DOHH2 (cell line): ENCODE measurements at regions not wholly inside any gene's neighbourhood (a gene's known extent, or its start where the extent isn't known, plus 50 kb on each side); places are given as distances from the start of the nearest gene placed in this dataset.

Experiments
- H3F3A ChIP-seq: fragments of 200-600 bp; sonication (generic), shearing (Covaris generic); 2 replicates; pipeline ENCODE4 v1.6.0; 2016; ENCODE audit warnings: antibody characterized with exemption, mild to moderate bottlenecking; ENCODE audit not compliant: control insufficient read depth, insufficient read depth
- H3K27ac ChIP-seq: fragments of 200-600 bp; sonication (generic); 2 replicates; pipeline ENCODE4 v1.5.1; 2014; ENCODE audit warnings: low read depth, mild to moderate bottlenecking, low read length, moderate library complexity
- H3K27me3 ChIP-seq: fragments of 200-600 bp; sonication (generic); 2 replicates; pipeline ENCODE4 v1.6.1; 2014; ENCODE audit warnings: mild to moderate bottlenecking, low read length, mixed read lengths; ENCODE audit not compliant: control insufficient read depth
- H3K36me3 ChIP-seq: fragments of 200-600 bp; sonication (generic); 2 replicates; pipeline ENCODE4 v1.6.1; 2014; ENCODE audit warnings: mild to moderate bottlenecking, low read length, moderate library complexity, mixed read lengths; ENCODE audit not compliant: control insufficient read depth
- H3K4me1 ChIP-seq: fragments of 200-600 bp; sonication (generic); 2 replicates; pipeline ENCODE4 v1.6.1; 2014; ENCODE audit warnings: mild to moderate bottlenecking, low read length, mixed read lengths; ENCODE audit not compliant: control insufficient read depth
- H3K4me2 ChIP-seq: fragments of 200-600 bp; sonication (generic); 2 replicates; pipeline ENCODE4 v1.6.0; 2014; ENCODE audit warnings: mild to moderate bottlenecking, low read length, moderate library complexity
- H3K4me3 ChIP-seq: fragments of 200-600 bp; sonication (generic); 2 replicates; pipeline ENCODE4 v1.5.1; 2014; ENCODE audit warnings: mild to moderate bottlenecking, low read length, mixed read lengths
- H3K79me2 ChIP-seq: fragments of 200-600 bp; sonication (generic); 2 replicates; pipeline ENCODE4 v1.6.1; 2014; ENCODE audit warnings: mild to moderate bottlenecking, low read length, mixed read lengths; ENCODE audit not compliant: control insufficient read depth
- H3K9me2 ChIP-seq: fragments of 200-600 bp; sonication (generic); replicated peaks from 2 replicates; pipeline ENCODE4 v1.6.1; 2014; ENCODE audit warnings: mild to moderate bottlenecking, low read length, mixed read lengths; ENCODE audit not compliant: control insufficient read depth
- H3K9me3 ChIP-seq: fragments of 200-600 bp; sonication (generic); 2 replicates; pipeline ENCODE4 v1.6.1; 2014; ENCODE audit warnings: antibody characterized with exemption, low read length, mixed read lengths; ENCODE audit not compliant: control insufficient read depth, insufficient read depth
- H4K20me1 ChIP-seq: fragments of 200-600 bp; sonication (generic); 2 replicates; pipeline ENCODE4 v1.6.0; 2014; ENCODE audit warnings: low read depth, mild to moderate bottlenecking, antibody characterized with exemption, low read length, moderate library complexity; ENCODE audit not compliant: control insufficient read depth, insufficient read depth
- EZH2phosphoT487 ChIP-seq: fragments of 200-600 bp; sonication (generic); IDR thresholded peaks from 2 replicates; pipeline ENCODE4 v1.6.1; 2017; ENCODE audit warnings: borderline replicate concordance, mild to moderate bottlenecking, antibody characterized with exemption, low read length, moderate library complexity, mixed read lengths
- TF ChIP-seq, protein P1 (sequence below): fragments of 200-600 bp; sonication (generic); IDR thresholded peaks from one replicate; pipeline ENCODE4 v1.5.1; 2014; ENCODE audit warnings: antibody characterized with exemption, mild to moderate bottlenecking, low read depth, low read length; ENCODE audit not compliant: poor library complexity, severe bottlenecking

DNA sequence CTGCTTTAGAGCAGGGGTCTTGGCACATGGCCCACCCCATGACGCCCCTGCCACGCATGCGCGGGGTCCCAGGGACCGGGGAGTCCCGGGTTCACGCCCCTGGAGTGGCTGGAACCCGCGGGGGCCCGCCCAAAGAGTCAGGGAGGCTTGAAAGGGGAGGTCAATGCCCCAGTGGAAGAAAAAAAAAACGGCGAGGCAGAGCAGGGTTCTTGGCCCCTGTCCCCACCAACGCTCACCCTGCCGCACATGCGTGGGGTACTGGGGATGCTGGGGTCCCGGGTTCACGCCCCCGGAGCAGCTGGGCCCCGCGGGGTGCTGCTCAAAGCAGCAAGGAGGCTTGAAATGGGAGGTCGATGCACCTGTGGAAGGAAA is 319.1 kb downstream of the ALG10 start:
- no peak overlapping the region for H3K4me3 ChIP-seq

DNA sequence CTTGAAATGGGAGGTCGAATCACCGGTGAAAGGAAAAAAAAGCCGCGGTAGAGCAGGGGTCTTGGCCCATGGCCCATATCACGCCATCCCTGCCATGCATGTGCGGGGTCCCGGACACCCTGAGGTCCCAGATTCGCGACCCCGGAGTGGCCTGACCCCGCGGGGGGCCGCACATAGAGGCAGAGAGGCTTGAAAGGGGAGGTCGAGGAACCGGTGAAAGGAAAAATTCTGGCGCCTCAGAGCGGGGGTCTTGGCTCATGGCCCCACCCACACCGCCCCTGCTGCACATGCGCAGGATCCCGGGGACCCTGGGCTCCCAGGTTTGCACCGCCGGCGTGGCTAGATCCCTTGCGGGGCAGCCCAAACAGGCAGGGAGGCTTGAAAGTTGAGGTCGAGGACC is 319.8 kb downstream of the ALG10 start:
- no peak overlapping the region for H3K4me3 ChIP-seq
- H3K4me1 ChIP-seq = no peaks in the 10 kb centered on the region
- peaks cover 25% of the 10 kb centered on the region; the same call in 1 of the 2 replicates for H3K9me3 ChIP-seq
- no peaks in the 10 kb centered on the region for H3K9me2 ChIP-seq
- H4K20me1 ChIP-seq = no peaks in the 10 kb centered on the region
- no peak for TF ChIP-seq EZH2phosphoT487
- TF ChIP-seq, protein P1, sequence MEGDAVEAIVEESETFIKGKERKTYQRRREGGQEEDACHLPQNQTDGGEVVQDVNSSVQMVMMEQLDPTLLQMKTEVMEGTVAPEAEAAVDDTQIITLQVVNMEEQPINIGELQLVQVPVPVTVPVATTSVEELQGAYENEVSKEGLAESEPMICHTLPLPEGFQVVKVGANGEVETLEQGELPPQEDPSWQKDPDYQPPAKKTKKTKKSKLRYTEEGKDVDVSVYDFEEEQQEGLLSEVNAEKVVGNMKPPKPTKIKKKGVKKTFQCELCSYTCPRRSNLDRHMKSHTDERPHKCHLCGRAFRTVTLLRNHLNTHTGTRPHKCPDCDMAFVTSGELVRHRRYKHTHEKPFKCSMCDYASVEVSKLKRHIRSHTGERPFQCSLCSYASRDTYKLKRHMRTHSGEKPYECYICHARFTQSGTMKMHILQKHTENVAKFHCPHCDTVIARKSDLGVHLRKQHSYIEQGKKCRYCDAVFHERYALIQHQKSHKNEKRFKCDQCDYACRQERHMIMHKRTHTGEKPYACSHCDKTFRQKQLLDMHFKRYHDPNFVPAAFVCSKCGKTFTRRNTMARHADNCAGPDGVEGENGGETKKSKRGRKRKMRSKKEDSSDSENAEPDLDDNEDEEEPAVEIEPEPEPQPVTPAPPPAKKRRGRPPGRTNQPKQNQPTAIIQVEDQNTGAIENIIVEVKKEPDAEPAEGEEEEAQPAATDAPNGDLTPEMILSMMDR = no peak
- H3K79me2 ChIP-seq = no peaks in the 10 kb centered on the region
- no peak overlapping the region for H3K4me2 ChIP-seq
- H3K27me3 ChIP-seq = no peaks in the 10 kb centered on the region
- no peaks in the 10 kb centered on the region for H3K36me3 ChIP-seq
- no peaks in the 10 kb centered on the region for H3F3A ChIP-seq
- no peak overlapping the region for H3K27ac ChIP-seq

More for the DNA sequence above, 319.1 kb downstream of the ALG10 start:
- no peaks in the 10 kb centered on the region for H3K9me2 ChIP-seq
- no peak overlapping the region for H3K27ac ChIP-seq
- H3F3A ChIP-seq = no peaks in the 10 kb centered on the region
- TF ChIP-seq EZH2phosphoT487 = no peak
- TF ChIP-seq, protein P1 = no peak
- no peaks in the 10 kb centered on the region for H4K20me1 ChIP-seq
- H3K79me2 ChIP-seq = no peaks in the 10 kb centered on the region
- H3K9me3 ChIP-seq = peaks cover 25% of the 10 kb centered on the region; the same call in 1 of the 2 replicates
- no peak overlapping the region for H3K4me2 ChIP-seq
- H3K4me1 ChIP-seq = no peaks in the 10 kb centered on the region
- H3K27me3 ChIP-seq = no peaks in the 10 kb centered on the region
- H3K36me3 ChIP-seq = no peaks in the 10 kb centered on the region

DNA sequence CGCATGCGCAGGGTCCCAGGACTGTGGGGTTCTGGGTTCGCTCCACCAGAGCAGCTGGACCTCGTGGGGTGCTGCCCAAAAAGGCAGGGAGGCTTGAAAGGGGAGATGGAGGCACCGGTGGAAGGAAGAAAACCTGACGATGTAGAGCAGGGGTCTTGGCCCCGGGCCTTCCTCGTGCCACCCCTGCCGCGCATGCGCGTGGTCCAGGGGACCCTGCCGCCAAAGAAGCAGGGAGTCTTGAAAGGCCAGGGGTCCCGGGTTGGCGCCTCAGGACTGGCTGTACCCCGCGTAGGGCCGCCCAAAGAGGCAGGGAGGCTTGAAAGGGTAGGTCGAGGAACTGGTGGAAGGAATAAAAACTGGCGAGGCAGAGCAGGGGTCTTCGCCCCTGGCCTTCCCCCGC is 321.0 kb downstream of the ALG10 start:
- TF ChIP-seq, protein P1 = no peak
- TF ChIP-seq EZH2phosphoT487 = no peak
- Histone ChIP-seq H3K4me3 (no peak overlapping the region), H3K4me1 (no peaks in the 10 kb centered on the region), H3K36me3 (no peaks in the 10 kb centered on the region), H3K9me2 (no peaks in the 10 kb centered on the region), H3K4me2 (no peak overlapping the region), H3K79me2 (no peaks in the 10 kb centered on the region), H4K20me1 (no peaks in the 10 kb centered on the region), H3K27me3 (no peaks in the 10 kb centered on the region), H3K9me3 (peaks cover 29% of the 10 kb centered on the region; the same call in 1 of the 2 replicates), H3F3A (no peaks in the 10 kb centered on the region), H3K27ac (no peak overlapping the region)

DNA sequence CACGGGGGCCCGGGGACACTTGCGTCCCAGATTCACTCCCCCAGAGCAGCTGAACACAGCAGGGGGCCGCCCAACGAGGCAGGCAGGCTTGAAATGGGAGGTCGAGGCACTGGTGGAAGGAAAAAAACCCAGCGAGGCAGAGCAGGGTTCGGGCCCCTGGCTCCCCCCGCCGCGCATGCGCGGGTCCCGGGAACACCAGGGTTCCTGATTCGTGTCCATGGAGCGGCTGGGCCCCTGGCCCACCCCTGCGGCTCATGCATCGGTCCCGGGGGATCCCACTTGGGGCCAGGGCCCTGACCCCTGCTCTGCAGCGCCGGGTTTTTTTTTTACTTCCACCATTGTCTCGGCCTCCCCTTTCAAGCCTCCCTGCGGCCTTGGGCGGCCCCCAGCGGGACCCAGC is 321.5 kb downstream of the ALG10 start:
- Histone ChIP-seq H4K20me1 (no peaks in the 10 kb centered on the region), H3K9me3 (peaks cover 26% of the 10 kb centered on the region; the same call in 1 of the 2 replicates), H3K79me2 (no peaks in the 10 kb centered on the region), H3K4me1 (no peaks in the 10 kb centered on the region), H3K27me3 (no peaks in the 10 kb centered on the region), H3K4me3 (no peak overlapping the region), H3K4me2 (no peak overlapping the region), H3K36me3 (no peaks in the 10 kb centered on the region), H3K9me2 (no peaks in the 10 kb centered on the region), H3K27ac (no peak overlapping the region), H3F3A (no peaks in the 10 kb centered on the region)
- TF ChIP-seq EZH2phosphoT487 = no peak
